CD4-positive, alpha-beta T cell treated with Interleukin-6 at 100 ng/mL for 8 hours (primary cell): ENCODE measurements at regions not wholly inside any gene's neighbourhood (a gene's known extent, or its start where the extent isn't known, plus 50 kb on each side); places are given as distances from the start of the nearest gene placed in this dataset.
"Not testable (repeated sequence)": the region's sequence is repeated elsewhere in the genome, so short reads cannot be mapped to it uniquely, and the experiment has no call there.

ENCODE experiments used
- DNase-seq: peaks from one replicate; pipeline ENCODE4 v3.0.0-alpha.2; 2020; ENCODE audit warnings: mixed read lengths, low spot score

DNA sequence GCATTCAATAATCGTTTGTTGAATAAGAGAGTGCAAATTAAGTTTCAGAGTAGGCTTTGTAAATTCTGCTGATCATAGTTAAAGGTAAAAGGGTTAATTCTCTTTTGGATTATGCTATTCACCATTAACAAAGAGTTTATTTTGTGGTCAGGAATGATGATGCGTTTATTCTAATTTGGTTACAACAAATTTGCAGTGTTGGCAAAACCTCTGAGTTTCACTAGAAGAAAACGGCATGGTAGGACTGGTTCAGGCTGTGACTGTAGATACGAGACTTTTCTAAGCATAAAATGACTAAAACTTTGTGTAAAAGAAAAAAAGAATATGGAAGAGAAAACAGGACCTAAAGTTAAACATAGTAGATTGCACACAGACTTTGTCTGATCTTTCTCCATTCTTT is 234.7 kb downstream of the TLR4 start:
- DNase-seq = no peak

DNA sequence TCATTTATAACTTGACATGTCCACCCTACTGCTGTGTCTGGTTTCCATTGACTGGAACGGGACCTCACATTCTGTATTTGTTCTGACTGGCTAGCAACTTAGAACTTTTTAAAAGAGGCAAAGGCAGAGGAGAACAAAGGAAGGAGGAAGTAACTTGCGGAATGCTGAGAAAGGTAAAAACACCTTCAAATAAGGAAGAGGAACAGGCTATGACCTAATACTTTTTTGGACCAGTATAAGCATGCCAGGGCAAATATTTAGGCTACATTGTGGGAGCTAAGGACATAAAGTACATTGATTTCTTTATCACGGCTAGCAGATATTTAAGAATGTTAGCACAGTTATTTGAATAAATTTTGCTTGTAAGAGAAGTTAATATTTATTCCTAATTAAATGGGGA is 240.5 kb downstream of the TLR4 start:
- not testable (repeated sequence) for DNase-seq

DNA sequence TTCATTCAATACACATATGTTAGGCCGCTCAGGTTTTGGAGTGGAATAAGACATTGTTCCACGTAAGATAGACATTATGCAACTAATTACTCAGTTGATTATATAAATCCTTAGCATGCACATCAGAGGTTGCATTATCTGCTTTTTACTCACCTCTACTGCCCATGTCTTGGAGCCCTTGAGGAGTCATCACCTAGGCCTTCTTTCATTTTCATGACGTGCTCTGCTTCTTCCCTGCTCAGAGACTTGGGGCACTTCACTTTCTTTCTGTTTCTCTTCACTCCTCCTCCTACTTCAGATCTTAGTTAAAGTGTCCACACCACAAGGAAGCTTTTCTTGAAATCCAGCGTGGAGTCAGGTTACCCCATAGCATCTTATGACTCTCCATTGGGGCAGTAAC is 241.1 kb downstream of the TLR4 start:
- DNase-seq = no peak

DNA sequence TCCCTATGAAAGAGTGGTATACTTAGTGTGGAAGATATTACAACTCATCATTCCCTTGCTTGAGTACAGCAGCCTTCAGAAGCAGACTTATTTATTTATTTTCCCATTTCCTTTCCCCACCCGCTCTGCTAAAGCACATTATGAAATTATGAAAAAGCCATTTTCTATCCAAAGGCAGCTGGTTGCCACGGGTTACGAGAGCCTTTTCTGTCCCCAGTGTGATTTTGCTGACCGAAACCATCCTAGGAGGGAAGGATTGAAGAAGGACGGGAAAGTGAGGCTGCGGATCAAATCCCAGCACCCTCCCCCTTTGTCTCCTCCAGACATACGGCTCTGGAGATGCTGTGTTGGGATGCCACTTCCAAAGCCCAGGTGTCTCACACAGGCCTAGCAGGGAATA is 246.9 kb downstream of the TLR4 start:
- DNase-seq = no peak

DNA sequence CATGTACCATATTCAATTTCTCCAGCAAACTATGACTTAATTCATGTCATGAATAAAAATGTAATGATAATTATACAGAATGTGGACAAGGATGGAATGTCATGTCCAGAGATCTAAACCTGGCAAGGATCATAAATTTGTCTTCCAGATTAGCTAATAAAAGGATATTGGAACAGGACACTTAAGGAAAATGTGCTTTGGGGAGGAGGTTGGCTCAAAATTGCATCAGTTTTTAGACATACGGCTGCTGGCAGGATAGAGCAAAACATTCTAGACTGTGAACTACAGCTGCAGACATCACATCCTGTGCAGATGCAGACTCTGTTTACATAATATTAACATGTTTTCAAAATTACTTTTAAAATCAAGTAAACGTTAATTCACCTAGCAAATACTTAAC is 248.4 kb downstream of the TLR4 start:
- DNase-seq = no peak

DNA sequence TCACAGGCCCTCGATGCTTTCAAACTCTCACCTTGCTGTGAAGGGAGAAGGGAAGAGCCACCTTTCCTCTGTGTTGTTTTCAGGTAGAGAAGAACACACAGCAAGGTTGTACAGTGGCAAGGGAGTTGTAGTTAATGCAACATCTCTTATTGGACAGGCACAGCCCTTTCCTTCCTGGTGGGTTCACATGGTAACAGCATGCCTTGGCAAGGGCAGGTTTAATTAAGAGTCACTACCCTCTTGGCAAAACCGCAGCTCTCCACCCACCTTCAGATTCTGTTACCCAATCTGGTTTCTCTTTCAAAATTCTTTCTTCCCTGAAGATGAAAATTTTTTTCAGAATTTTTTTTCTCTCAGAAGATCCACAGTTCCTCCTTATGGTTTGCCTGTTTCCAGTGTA is 253.1 kb downstream of the TLR4 start:
- DNase-seq = no peak

DNA sequence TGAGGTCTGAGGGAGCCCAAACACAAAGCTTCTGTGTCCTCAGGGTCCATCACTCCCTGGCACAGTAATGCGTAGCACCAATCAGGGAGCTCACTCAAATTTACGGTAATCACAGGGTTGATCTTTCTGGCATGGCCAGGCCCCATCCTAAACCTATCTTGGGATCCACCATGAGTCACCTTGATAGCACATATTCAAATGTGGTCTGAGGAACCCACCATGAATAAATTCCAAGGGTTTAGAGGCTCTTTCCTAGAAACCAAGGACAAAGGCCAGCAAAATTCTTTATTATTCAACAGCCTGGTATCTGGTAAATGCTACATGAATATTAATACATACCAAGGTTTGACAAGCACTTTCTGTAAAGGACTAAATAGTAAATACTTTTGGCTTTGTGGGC is 254.5 kb downstream of the TLR4 start:
- no peak for DNase-seq

DNA sequence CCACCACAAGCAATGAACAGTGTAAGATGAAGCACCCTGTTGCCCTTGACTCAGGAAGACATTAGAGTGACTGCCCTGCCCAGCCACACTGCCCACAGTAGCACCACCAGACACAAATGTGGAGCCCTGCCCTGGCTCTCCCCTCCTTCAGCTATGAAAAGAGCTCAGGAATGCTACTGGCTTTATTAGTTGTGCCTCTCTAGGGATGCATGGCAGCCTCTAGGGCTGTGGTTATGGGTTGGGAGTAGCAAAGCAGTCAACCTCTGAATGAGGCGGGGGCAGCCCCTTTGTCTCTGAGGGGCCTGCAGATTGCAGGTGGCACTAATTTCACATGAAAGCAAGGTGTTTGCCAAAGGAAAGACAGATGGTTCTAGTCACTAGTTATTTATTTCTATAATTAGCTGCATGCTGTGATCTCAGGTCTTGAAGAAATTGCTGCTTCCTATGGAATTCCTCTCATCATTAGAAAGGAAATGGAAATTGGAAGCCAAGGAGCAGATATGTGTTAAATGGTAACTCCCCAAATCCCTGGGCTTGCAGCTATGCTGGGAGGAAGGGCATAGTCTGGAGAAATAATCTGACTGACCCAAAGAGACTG is 259.4 kb downstream of the TLR4 start:
- DNase-seq = no peak

DNA sequence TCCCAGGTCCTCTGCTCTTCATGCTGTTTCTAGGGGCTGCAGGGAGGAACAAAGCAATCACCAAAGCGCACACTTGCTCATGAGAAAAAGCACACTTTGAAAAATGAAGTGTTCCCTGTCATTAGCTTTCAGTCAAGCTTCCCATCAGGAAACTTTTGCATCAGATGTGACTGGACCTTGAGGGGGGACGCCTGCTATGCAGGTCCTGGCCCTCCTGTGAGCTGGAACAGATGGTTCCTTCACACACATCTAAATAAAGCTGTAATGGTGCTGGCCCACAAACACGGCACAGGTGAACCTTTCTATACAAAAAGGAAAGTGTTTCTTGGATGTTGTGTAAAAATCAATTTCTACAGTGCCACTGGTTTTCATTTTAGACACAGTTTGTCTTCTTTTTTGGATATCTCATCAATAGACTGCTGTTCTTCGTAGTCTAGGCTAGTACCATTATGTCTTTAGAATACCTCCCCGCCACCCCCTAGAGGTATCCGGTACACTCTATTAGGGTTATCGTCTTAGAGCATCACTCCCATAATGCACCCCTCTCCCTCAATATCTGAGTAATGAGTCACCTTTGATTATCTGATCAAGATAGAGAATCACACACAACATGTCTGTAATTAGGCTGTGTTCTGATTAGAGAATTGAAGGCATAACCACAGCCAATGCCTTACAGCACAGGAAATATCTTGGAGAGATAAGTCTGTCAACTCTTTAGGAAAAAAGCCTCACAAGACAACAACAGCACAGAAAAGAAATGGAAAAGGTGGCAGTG is 266.3 kb downstream of the TLR4 start:
- DNase-seq = no peak

DNA sequence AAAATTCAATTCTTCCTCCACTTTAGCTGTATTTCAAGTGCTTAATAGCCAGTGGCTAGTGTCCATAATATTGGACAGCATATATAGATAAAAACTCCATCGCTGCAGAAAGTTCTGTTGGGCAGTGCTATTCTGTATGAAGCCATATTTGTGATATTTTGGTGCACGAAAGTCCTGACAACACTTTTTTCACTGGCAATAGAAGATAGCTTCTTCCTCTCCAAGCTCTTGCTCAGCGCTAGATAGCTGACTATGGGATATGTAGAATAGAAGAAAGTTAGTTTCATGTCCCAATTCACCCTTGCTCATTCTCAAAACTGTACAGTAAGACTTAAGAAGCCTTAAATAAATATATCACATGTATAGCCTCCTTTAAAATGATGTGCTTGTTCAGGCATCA is 269.9 kb downstream of the TLR4 start:
- no peak for DNase-seq

DNA sequence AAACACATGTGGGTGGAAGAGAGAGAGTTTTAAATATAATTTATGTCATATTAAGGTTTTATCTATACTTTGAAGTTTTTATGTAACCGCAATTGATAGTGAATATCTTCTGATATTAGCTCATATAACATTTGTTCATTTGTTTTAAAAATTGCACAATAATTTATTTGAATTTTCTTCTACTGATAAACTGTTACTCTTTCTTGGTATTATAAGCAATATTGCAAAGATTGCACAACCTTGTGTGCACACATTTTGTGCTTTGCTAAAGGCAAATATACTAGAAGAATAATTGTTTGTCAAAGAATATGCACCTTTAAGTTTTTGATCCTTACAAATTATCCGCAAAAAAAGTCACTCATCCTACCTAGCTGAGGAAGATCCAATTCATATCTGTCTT is 275.7 kb downstream of the TLR4 start:
- no peak for DNase-seq

DNA sequence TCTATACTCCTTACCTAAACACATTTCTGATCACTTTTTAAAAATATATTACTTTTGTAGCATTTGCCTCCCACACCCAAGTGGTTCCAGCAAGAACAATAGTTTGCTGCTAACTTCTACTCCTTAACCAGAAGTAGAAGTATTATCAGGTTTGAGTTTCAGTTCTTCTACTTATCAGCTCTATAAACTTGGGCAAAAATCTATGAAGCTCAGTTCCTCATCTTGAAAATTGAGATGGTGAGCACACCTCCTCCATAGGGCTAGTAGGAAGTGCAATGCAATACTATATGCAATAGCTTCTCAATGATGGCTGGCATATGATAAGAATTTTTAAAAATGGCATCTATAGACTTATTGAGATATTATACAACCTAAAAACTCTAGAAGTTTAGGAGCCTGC is 283.7 kb downstream of the TLR4 start:
- no peak for DNase-seq

DNA sequence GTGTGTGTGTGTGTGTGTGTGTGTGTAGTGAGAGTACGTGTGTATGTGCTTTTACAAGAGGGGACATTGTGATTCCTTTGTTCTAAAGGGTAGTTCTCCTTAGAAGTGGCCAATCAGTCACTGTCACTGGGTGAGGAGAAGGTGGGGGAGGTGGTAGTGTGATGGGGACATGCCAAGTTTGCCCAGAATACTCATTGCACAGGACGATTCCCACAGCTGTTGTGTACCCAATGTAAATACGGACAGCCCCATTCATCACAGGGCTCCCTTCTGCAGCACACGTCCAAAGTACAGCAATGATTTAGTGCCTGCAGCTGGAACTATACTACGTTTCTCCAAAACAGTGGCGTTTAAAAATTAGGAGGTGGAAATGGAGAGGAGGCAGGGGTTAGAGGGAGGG is 287.8 kb downstream of the TLR4 start:
- DNase-seq = no peak

DNA sequence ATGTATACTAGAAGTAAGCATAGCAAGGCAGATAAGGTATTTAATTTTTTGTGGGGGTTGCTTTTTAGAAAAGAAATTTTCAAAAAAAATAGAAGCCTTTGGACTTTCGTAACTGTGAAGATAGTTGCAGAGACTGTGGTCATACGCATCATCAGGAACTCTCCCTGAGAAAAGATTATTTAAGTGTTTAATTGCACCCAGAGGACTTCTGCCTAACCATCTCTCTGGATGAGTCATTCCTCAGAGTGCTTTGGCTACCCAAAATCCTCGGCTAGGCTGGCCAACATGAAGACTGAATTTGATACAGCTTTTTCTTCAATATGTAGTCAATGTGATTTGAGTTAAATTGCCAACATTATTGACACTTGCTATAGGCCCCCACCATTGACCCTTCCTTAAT is 296.4 kb downstream of the TLR4 start:
- DNase-seq = no peak

DNA sequence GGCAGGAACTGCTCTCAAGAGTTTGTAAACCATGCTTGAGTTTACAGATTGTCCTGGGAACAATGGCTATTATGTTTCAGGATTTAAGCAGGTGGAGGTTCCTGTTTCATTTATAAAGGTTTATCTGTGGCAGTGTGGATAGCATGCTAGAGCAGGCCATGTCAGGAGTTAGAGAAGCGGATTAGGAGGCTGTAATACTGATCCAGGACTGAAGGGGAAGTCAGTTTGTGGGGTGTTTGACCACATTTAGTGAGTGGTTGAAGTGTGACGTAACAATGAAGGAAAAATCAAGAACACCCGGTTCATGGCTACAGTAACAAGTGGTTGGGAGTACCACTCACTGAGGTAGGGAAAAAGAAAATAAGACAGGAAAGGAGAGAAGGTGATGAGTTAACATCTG is 299.0 kb downstream of the TLR4 start:
- no peak for DNase-seq

DNA sequence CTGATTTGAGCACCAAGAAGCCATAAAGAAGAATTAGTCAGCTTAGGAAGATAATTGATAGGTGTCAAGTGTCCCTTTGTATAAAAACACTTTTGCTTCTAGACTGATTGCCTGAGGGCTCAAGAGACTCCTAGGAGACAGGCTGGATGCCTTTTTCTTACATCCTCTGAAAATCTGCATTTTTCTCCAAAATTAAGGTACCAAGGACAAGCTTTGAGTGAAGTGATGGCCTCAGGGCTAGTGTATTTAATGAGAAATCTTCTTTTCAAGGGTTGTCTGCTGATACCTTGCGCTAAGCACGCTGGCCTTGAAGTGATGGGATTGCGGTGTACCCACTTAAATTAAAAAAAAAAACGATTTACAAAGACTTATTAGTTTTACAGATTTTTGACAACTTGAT is 304.0 kb downstream of the TLR4 start:
- DNase-seq = no peak

DNA sequence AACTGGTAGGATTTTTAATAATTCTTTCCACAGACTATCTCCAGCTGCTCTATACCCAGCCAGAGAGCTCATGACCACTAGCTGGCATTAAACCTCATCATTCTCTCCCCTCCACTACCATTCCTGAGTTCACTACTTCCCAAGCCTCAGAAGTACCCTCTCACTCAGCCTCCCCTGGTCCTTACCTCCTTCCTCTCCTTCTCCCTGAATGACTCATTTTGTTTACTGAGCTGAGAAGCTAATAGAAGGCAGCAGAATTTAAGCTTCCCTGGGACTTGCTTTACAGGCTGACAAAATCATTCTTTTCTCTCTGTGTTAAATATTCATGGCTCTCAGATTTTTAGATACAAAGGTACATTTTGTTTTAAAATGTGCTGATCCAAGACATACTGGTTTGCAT is 305.4 kb downstream of the TLR4 start:
- DNase-seq = no peak

DNA sequence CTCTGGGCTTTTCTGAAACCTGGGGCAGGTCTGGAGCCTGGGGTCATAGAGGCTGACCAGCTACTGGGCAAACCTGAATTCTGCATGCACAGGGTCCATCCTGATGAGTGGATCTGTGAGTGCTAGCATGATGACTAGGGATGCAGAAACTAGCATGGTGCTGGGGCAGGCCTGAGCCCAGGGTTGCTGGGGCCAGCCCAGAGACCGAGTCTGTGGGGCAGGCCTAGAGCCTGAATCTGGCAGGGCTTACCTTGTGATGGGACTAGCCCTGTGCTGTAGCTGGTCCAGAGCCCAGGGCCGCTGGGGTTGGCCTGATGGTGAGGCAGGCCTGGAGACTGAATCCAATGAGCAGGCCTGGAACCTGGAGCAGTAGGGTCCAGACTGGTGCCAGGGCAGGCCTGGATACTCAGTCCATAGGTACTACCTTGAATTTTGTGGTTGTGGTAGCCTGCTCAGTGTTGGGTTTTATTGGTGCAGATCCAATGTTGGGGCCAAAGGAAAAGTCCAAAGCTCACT is 313.5 kb downstream of the TLR4 start:
- DNase-seq = no peak

DNA sequence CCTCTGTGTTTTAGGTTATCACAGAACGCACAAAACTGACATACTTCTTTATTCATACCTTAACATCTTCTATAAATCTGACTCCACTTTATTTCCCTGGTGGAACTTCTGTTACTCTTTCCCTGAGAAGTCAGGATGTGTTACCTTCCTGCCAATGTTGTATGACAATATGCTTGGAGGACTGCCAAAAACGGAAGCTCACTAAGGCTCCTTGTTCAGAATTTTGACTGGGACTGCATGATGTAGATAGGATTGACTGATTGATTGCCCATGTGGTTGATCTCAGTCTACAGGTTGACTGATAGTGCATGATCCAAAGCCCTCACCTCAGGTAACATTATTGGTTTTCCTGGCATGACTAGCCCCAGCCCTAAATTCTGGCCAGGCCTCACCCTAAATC is 319.4 kb downstream of the TLR4 start:
- no peak for DNase-seq

DNA sequence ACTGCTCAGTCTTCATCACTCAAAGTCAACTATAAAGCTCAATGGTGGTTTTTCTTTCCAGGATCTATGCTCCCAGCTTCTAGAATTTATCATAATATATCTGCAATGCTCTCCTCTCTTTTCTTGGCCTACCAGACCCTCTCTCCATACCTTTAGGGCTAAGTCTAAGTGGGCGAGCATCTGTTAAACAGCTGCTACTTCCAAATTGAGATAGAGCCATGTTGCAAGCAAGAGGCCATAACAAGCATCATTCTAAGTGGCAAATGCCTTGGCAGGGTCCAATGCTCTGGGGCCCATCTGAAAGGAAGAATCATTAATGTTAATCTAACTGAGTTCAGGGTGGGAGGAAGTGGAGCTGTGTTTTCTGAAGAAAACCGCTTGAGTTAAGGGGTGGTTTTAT is 324.0 kb downstream of the TLR4 start:
- no peak for DNase-seq

DNA sequence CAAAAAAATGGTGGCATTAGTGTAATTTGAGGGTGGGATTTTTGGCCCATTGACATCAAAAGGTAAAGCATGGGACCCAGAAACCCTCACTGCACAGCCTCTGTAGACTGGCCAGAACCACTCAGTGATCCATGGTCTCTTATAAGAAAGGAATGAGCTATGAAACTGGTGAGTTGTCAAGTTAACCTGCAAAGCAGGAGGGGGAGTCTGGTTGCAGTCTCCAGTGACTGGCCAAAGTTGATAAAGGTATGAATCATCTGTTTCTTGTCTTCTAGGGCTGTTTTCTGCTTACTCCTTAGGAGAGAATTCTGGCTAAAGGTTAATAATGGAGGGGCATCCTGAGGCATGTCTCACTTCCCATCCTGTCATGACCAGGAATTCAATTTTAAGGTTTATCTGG is 325.2 kb downstream of the TLR4 start:
- no peak for DNase-seq

DNA sequence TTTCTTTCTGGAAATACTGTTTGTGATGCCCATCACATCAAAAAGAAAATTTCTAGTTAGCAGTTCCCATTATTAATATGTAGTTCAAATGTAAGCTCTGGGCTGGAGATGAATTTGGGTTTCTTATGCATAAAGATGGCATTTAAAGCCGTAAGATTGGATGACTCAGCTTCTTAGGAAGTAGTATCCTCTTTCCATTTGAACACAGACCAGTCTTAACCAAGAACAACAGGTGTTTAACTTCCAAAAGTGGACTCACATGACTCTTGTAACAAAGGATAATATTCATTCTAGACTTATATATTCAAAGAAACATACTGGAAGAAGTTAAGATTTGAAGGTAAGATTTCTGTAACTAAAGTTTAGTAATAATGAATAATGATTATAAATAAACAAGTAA is 330.5 kb downstream of the TLR4 start:
- DNase-seq = no peak

DNA sequence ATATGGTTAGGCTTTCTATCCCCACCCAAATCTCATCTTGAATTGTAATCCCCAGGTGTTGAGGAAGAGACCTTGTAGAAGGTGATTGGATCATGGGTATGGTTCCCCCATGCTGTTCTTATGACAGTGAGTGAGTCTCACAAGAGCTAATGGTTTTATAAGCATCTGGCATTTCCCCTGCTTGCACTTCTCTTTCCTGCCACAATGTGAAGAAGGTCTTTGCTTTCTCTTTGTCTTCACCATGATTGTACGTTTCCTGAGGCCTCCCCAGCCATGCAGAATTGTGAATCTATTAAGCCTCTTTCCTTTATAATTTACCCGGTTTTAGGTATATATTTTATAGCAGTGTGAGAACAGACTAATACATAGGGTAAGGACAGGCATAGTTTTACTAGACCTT is 334.5 kb downstream of the TLR4 start:
- no peak for DNase-seq

DNA sequence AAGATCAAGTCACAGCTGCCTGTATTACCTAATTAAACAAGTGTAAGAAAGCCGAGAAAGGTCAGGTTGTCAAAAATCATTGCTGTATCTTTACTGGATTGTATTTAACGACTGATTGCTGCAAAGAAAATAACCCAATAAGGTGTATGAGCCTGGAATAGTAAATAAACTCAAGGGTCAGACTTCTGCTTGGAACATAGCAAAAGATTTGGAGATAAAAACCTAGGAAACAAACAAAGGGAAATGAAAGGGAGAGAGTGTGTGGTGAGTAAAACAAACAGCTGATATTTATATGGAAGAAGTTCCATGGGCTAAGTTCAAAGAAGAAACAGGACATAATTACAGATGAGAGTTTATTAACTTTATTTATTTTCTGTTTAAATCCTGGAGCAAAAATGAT is 354.0 kb downstream of the TLR4 start:
- DNase-seq = no peak
